ENCODE measurements at regions not wholly inside any gene's neighbourhood (a gene's known extent, or its start where the extent isn't known, plus 50 kb on each side); places are given as distances from the start of the nearest gene placed in this dataset.
"Not testable (repeated sequence)": the region's sequence is repeated elsewhere in the genome, so short reads cannot be mapped to it uniquely, and the experiment has no call there.

DNA sequence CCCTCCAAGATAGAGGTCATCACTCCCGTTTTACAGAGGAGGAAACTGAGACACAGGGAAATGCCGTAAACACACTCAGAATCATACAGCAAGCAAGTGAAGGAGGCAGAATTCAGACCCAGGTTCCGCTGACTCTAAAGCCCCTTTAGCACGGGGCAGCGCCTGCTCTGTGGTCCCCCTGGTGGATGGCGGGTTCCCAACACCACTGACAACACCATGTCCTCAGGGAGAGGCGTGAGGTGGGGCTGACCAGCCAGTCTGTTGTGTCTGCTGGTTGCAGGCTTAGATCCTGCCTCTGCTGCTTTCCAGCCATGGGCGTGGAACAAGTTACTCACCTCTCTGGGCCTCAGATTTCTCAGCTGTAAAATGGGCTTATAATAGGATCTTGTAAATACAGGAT, 617.3 kb downstream of the MATN1 start:
- in situ Hi-C loops (cut with HindIII; ENCODE audit: low pct_unique_long_range_greater_than_20kb, low sequenced_read_pairs): no loop called here
- TF ChIP-seq JUND (IDR thresholded peaks at IDR 0.05; ENCODE audit: low read depth): no peak
- DNase-seq (ENCODE audit: low read depth in 1 of 2, low spot score in 1 of 2): peak in 1 of 2 experiments; percentile 32

DNA sequence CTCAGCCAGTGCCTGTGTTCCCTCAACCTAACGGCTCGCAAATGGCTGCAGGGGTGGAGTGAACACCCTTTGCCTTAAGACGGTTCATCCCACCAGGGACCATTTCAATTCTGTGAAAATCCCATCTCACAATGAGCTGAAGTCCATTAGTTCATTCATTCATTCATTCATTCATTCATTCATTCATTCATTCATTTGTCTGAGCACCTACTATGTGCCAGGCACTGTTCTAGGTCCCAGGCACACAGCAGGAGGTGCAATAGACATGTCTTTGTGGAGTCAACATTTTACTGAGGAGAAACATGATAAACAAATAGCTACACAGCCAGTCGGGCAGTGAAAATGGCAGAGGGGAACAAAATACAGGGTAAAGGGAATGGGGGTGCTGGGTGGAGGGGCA, 618.8 kb downstream of the MATN1 start:
- in situ Hi-C loops (cut with HindIII; ENCODE audit: low pct_unique_long_range_greater_than_20kb, low sequenced_read_pairs): no loop called here
- no peak for TF ChIP-seq JUND (IDR thresholded peaks at IDR 0.05; ENCODE audit: low read depth)
- no peak for DNase-seq (ENCODE audit: low read depth in 1 of 2, low spot score in 1 of 2)

DNA sequence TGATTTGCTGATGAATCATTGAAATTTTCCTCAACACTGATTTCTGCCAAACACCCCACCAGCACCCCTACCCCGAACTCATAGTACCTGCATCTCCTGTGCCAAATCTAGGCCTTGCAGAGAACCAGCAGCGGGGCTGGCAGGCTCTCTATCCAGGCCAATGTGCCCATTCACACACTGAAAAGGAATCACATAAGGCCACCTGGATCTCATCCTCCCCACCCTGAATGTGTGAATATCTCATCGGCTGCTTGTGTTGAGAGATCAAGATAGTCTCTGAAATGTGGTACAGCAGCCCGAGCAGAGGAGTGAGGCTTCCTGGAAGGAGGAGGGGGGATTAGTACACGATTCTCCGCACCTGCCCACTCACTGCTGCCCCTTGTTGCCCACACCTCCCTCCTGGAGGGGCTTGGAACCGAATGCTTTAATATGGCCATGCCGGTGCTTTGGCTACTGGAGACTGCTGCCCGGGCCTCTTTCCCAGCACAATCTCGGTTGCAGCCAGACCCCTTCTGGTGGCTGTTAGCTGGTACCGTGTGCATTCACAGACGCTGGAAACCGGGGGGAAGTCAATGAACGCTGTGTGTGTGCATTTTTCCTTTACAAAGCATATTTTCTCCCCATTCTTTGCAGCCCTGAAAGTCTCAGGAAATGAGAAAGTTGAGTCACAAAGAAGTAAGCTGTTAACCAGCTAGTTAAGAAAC, 619.5 kb downstream of the MATN1 start:
- no peak for DNase-seq (ENCODE audit: low read depth in 1 of 2, low spot score in 1 of 2)
- in situ Hi-C loops (cut with HindIII; ENCODE audit: low pct_unique_long_range_greater_than_20kb, low sequenced_read_pairs): no loop called here
- TF ChIP-seq JUND (IDR thresholded peaks at IDR 0.05; ENCODE audit: low read depth): no peak

DNA sequence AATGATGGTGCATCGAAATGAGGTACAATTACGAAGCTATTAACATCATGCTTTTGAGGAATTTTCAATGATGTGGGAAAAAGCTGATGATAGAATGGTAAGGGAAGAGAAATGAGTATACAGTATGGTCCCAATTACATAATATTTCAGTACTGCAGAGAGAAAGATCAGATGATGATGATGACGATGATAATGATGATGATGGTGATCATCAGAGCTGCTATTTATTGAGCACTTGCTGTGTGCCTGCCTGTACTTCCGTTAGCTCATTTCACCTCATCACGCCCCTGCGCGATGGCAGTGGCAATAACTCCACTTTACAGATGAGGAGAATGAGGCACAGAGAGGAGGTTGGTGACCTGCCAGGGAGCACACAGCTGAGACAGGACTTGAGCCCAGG, 620.8 kb downstream of the MATN1 start:
- in situ Hi-C loops (cut with HindIII; ENCODE audit: low pct_unique_long_range_greater_than_20kb, low sequenced_read_pairs): no loop called here
- no peak for TF ChIP-seq JUND (IDR thresholded peaks at IDR 0.05; ENCODE audit: low read depth)
- DNase-seq (ENCODE audit: low read depth in 1 of 2, low spot score in 1 of 2): no peak

DNA sequence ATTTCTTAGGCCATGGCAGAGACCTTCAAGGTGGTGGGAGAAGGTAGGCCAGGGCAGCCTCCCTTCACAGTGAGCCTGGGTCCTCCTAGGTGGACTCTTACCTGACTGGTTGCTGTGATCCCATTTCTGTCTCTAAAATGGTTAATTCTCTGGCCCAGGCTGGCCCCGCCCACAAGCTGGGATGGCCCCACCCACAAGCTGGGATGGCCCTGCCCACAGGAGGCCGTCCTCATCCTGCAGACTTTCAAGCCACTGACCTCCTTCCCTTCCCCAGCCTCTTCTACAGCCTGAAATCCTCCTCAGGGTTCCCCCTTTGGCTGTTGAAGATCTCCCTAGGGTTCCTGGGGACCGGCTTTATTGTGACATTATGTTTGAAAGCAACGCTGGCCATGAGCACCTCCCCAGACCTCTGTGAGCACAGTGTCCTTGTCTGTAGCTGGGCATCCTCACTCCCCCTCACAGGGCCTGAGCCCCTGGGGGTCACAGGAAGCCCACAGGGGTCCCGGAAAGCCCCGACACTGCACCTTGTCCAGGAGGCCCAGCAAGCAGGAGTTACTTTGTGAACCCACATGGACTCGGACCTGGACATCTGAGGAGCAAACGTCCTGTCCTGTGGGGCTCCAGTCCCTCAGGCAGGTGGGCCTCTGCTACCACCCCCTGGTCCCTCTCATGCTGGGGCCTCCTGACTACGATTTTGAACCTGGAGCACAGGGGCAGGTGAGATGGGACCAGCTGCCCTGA, 621.7 kb downstream of the MATN1 start:
- DNase-seq (ENCODE audit: low read depth in 1 of 2, low spot score in 1 of 2): no peak
- TF ChIP-seq JUND (IDR thresholded peaks at IDR 0.05; ENCODE audit: low read depth): no peak
- in situ Hi-C loops (cut with HindIII; ENCODE audit: low pct_unique_long_range_greater_than_20kb, low sequenced_read_pairs): no loop called here

DNA sequence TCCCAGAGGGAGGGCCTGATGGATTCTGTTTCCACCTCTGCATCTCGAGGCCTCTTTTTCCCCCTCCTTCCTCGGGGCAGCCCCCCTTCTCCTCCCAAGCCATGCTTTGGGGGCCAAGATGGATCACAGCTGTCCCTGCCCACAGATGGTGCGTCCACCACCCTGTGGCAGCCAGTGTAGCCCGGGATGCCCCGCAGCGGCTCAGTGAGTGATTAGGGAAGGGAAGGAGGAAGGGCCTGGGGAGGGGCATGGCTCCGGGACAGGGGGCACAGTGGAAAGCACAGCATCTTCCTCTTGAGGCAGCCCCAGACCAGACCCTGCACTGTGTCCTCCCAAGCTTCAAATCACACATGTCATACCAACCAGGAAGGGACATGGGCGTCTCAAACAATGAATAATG, 622.4 kb downstream of the MATN1 start:
- no peak for TF ChIP-seq JUND (IDR thresholded peaks at IDR 0.05; ENCODE audit: low read depth)
- in situ Hi-C loops (cut with HindIII; ENCODE audit: low pct_unique_long_range_greater_than_20kb, low sequenced_read_pairs): no loop called here
- DNase-seq (ENCODE audit: low read depth in 1 of 2, low spot score in 1 of 2): no peak

DNA sequence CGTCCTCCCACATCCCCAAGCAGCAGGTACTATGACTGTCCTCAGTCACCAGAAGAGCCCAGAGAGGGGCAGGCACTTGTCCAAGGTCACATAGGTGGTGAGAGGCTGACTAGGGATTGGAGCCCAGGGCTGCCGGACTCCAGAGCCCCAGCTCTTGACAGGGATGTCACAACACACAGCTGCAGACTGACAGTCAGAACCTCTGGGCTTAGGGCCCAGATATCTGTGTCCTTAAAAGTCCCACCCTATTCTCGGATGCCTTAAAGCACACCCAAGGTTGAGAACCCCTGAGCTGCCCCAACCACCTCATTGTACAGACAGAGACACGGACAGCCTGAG, 622.9 kb downstream of the MATN1 start:
- DNase-seq (ENCODE audit: low read depth in 1 of 2, low spot score in 1 of 2): no peak
- in situ Hi-C loops (cut with HindIII; ENCODE audit: low pct_unique_long_range_greater_than_20kb, low sequenced_read_pairs): no loop called here
- TF ChIP-seq JUND (IDR thresholded peaks at IDR 0.05; ENCODE audit: low read depth): no peak

DNA sequence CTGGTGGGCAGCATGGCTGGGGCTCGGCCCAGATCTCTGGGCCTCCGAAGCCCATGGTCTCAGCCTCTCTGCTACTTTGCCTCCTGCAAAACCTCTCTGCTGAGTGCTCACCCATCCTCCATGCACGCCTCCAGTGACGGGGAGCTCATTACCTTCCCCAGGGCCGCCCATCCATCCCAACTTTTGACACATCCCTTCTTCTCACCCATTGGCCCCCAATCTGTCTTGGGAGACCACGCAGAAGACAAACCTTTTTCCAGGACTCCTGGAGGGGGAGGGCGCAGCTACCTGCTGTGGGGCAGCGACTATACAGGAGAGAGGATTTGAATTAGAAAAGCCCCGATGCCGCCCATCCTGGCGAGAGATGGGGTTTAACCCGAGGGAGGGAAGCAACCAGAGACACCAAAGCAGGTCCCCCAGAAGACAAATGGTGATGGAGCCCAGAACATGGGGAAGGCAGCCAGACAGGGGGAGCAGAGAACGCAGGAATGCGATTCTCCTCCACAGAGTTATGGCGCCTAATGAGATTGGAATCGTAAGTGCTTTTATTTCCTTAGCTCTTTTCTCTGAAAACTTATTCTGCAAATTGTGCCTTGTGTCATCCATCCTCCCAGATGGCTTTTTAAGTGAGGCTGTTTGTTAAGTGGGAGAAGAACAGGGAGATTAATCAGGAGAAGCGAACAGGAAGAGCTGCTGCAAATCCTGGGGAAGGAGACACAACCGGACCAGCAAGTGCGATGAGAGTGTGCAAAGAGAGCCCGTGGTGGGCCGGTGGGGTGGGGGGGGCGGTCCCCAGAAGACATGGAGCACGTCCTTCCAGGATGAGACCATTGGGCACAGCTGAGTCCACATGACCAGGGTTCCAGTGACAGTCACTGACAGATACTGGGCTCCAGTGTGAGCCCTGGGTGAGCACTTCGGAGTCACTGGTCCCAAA, 623.5 kb downstream of the MATN1 start:
- no peak for DNase-seq (ENCODE audit: low read depth in 1 of 2, low spot score in 1 of 2)
- TF ChIP-seq JUND (IDR thresholded peaks at IDR 0.05; ENCODE audit: low read depth): no peak
- in situ Hi-C loops (cut with HindIII; ENCODE audit: low pct_unique_long_range_greater_than_20kb, low sequenced_read_pairs): no loop called here

DNA sequence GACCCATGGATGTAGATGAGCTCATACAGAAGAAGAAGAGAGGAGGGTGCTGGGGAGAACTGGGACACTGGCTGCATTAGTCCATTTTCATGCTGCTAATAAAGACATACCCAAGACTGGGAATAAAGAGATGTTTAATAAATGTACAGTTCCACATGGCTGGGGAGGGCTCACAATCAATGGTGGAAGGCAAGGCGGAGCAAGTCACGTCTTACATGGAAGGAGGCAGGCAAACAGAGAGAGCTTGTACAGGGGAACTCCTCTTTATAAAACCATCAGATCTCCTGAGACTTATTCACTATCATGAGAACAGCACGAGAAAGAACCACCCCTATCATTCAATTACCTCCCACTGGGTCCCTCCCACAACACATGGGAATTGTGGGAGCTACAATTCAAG, 625.5 kb downstream of the MATN1 start:
- in situ Hi-C loops (cut with HindIII; ENCODE audit: low pct_unique_long_range_greater_than_20kb, low sequenced_read_pairs); DNase-seq (ENCODE audit: low read depth in 1 of 2, low spot score in 1 of 2): not testable (repeated sequence)

DNA sequence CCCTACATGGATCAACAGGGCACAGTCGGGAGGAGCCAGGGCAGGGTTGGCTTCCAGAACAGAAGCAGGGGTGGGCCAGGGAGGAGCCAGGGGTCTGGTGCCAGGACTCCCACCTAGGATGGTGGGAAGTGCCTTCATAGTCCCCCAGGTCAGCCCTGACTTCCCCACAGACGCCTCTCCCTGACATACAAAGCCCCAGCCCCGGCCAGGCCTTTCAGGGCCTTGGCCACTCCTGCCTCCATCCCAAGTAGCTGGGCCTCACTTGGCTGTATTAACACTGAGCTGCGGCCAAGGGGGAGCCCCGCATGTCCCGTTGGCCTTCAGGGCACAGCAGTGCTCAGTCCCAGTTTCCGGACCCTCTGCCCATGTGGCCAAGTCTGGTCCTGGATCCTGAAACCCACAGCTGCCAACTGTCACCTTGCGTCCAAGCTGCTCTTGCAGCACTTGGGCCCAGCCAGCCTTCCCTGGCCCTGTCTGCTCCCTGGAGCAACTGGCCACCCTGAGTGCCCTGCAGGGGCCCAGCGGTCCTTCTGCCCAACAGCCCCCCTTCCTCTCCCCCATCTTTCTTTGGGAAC, 627.8 kb downstream of the MATN1 start:
- DNase-seq (ENCODE audit: low read depth in 1 of 2, low spot score in 1 of 2): no peak
- in situ Hi-C loops (cut with HindIII; ENCODE audit: low pct_unique_long_range_greater_than_20kb, low sequenced_read_pairs): no loop called here
- TF ChIP-seq JUND (IDR thresholded peaks at IDR 0.05; ENCODE audit: low read depth): no peak

DNA sequence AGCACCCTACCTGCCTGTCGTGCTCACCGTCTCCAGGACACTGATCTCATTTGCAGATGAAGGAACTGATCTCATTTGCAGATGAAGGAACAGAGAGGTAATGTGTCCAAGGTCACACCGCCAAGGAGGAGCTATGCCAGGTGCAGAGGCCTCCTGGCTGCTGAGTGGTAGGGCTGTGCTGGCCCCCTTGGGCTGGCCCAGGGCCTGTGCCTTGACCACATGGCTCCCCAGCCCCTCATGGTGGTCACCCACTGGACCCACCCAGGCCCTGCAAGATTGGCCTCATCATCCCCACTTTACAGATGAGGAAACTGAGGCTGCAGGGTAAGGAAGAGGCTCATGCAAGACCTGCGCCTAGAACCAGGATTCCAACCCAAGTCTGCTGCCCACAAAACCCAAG, 628.3 kb downstream of the MATN1 start:
- in situ Hi-C loops (cut with HindIII; ENCODE audit: low pct_unique_long_range_greater_than_20kb, low sequenced_read_pairs): no loop called here
- no peak for TF ChIP-seq JUND (IDR thresholded peaks at IDR 0.05; ENCODE audit: low read depth)
- DNase-seq (ENCODE audit: low read depth in 1 of 2, low spot score in 1 of 2): no peak

DNA sequence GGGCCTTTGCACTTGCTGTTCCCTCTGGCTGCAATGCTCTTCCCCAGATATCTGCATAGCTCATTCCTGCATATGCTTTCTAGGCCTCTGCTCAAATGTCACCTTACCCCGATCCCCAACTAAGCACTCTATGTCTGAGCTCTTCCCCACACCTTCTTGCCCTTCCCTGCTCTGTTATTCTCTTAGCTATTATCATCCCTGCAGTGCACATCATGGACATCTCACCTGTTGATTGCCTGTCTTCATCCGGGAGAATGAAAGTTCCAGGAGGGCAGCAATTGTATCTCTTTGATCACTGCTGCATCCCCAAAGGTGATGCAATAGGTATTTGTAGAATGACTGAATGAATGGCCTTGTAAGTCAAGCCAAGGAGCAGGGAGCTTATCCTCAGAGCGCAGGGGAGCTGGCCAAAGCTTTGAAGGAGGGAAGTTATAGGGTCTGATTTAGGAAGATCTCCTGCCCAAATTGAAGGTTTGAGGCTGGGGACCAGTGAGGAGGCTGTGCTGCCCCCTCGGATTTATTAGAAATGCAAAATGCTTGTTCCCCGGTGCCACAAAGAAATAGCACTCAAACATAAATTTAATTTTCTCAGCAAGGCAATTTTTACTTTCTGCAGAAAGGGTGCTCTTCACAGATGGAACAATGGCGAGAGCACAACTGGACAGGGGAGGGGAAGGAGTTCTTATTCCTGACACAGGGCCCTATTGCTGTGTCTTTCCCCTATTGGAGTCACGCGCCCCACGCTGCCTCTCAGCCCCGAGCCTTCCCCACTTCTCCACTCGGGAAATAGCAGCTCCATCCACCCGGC, 631.1 kb downstream of the MATN1 start:
- DNase-seq (ENCODE audit: low read depth in 1 of 2, low spot score in 1 of 2): no peak
- TF ChIP-seq JUND (IDR thresholded peaks at IDR 0.05; ENCODE audit: low read depth): no peak
- in situ Hi-C loops (cut with HindIII; ENCODE audit: low pct_unique_long_range_greater_than_20kb, low sequenced_read_pairs): no loop called here

Data from T47D (cell line).